ENCODE measurements at regions not wholly inside any gene's neighbourhood (a gene's known extent, or its start where the extent isn't known, plus 50 kb on each side); places are given as distances from the start of the nearest gene placed in this dataset.

DNA sequence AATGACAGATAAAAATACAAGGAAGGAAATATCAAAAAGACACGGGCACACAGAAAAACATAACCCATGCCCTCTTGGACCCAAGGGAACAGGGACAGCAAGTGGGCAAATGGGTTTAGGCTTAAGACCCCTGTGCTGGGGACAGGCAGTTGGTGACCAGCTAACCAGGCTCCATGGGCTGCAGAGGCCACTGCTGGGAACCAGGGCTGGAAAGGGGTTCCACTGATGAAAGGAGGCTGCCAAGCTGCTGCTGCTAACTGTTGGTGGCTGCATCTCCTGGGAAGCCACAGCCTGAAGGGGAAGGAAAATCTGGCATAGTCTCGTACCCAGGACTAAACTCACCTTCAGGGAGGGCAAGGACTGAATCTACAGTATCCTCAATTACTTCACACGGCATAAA, 579.2 kb upstream of the MGMT start:
- H3K4me3 ChIP-seq (ENCODE audit: low read length): no peak overlapping the region
- H3K9ac ChIP-seq (ENCODE audit: low read length): no peak overlapping the region
- no peaks in the 10 kb centered on the region for H3K27me3 ChIP-seq (ENCODE audit: control insufficient read depth, insufficient read depth, low read length)
- no peaks in the 10 kb centered on the region for H3K36me3 ChIP-seq (ENCODE audit: control insufficient read depth, insufficient read depth, low read length)
- H3K27ac ChIP-seq (ENCODE audit: low read depth, low read length): no peak overlapping the region
- H3K4me1 ChIP-seq (ENCODE audit: control insufficient read depth, insufficient read depth, low read length): no peaks in the 10 kb centered on the region

DNA sequence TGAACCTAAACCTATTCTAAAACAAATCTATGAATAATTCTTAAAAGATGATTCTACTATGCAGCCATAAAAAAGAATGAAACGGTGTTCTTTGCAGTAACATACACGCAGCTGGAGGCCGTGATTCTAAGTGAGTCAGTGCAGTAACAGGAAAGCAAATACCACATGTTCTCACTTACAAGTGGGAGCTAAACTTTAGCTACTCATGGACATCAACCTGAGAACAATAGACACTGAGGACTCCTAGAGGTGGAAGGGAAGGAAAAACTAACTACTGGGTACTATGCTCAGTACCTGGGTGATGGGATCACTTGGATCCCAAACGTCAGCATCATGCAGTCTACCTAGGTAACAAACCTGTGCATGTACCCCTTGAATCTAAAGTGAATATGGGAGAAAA, 575.0 kb upstream of the MGMT start:
- H3K9ac ChIP-seq (ENCODE audit: low read length): no peak overlapping the region
- no peak overlapping the region for H3K27ac ChIP-seq (ENCODE audit: low read depth, low read length)
- no peaks in the 10 kb centered on the region for H3K36me3 ChIP-seq (ENCODE audit: control insufficient read depth, insufficient read depth, low read length)
- H3K27me3 ChIP-seq (ENCODE audit: control insufficient read depth, insufficient read depth, low read length): no peaks in the 10 kb centered on the region
- H3K4me1 ChIP-seq (ENCODE audit: control insufficient read depth, insufficient read depth, low read length): no peaks in the 10 kb centered on the region
- H3K4me3 ChIP-seq (ENCODE audit: low read length): no peak overlapping the region

DNA sequence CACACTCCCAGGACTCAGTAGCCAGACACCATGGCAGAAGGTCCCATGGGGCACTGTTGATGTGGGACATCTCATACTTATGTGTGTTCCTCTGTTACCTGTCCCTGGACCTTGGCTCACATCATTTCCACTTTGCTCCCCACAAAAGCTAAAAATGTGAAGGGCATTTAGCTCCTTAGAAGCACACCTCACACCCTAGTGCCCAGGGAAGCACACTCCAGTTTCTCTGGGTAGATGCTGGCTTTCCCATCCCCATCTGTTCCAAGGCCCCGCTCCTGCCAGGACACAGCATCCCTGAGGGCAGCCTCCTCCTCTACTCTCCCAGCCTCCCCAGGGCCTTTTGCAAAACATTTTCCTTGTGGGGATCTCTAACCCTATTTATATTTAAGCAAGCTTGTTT, 572.4 kb upstream of the MGMT start:
- H3K4me1 ChIP-seq (ENCODE audit: control insufficient read depth, insufficient read depth, low read length): no peaks in the 10 kb centered on the region

DNA sequence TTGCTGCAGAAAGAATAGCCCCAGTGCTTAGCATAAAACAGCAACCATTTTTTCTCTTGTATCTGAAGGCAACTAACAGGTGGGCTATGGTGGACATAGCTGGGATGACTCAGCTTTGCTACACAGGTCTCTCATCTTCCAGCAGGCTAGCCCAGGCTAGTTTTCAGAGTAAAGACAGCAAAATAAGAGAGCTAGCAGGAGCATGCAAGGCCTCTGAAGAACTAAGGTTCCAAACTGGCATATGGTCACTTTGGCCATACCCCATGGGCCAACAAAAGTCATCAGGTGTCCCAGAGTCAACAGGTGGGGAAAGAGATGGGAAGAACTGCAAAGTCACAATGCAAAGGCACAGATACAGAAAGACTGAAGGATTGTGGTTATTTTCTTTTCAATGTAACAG, 571.6 kb upstream of the MGMT start:
- Histone ChIP-seq H3K4me1 (ENCODE audit: control insufficient read depth, insufficient read depth, low read length) (no peaks in the 10 kb centered on the region), H3K27me3 (ENCODE audit: control insufficient read depth, insufficient read depth, low read length) (no peaks in the 10 kb centered on the region), H3K4me3 (ENCODE audit: low read length) (no peak overlapping the region), H3K27ac (ENCODE audit: low read depth, low read length) (no peak overlapping the region), H3K36me3 (ENCODE audit: control insufficient read depth, insufficient read depth, low read length) (no peaks in the 10 kb centered on the region), H3K9ac (ENCODE audit: low read length) (no peak overlapping the region)

More for the DNA sequence above, 572.4 kb upstream of the MGMT start:
- Histone ChIP-seq H3K4me3 (ENCODE audit: low read length) (no peak overlapping the region), H3K27ac (ENCODE audit: low read depth, low read length) (no peak overlapping the region), H3K9ac (ENCODE audit: low read length) (no peak overlapping the region), H3K27me3 (ENCODE audit: control insufficient read depth, insufficient read depth, low read length) (no peaks in the 10 kb centered on the region), H3K36me3 (ENCODE audit: control insufficient read depth, insufficient read depth, low read length) (no peaks in the 10 kb centered on the region)

DNA sequence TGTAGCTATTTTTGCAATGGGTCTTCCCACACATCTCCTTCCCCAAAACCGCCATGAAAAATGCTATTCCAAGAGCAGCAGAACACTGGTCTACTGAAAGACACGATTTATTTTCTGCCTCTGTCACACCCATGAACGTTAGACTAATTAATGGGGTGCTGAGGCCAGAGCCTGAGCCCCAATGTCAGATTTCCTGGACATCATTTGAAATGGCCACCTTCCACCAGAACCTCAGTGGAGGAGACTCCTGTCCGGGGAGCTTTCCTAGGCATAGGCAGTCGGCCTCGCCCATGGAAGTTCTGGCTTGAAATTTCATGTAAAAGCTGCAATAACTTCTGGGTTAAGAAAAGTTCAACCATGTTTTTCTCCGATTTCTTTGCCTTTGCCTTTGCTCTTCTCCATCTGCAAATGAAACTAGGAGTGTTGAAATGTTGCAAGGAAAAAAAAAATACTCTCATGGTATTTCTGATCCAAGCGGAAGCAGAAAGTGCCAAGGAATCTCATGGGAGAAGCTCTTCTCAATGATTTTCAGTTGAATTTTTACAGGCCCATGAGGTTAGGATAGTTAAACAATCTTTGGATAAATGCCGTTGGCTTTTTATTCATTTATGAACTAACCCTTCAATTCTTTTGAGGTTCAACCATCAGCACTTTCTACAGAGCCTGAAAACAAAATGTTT, 570.8 kb upstream of the MGMT start:
- no peaks in the 10 kb centered on the region for H3K4me1 ChIP-seq (ENCODE audit: control insufficient read depth, insufficient read depth, low read length)
- H3K9ac ChIP-seq (ENCODE audit: low read length): no peak overlapping the region
- H3K27me3 ChIP-seq (ENCODE audit: control insufficient read depth, insufficient read depth, low read length): no peaks in the 10 kb centered on the region
- no peaks in the 10 kb centered on the region for H3K36me3 ChIP-seq (ENCODE audit: control insufficient read depth, insufficient read depth, low read length)
- no peak overlapping the region for H3K4me3 ChIP-seq (ENCODE audit: low read length)
- H3K27ac ChIP-seq (ENCODE audit: low read depth, low read length): no peak overlapping the region

DNA sequence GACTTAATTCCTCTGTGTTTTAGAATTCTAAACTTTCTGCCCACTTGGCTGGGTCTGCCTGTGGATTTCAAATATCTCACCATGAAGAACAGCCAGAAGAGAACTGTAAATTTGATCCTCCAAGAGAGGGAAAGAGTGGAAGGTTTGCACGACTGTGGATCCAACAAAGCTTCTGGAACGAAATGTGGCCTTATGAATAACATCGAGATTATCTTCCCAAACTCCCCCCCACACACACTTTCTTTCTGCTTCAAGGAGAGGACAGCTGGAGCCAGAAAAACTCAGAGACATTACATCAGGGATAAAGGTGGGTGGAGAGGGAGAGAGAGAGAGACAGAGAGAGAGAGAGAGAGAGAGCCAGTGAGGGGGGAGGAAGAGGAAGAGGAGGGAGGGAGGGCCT, 570.1 kb upstream of the MGMT start:
- Histone ChIP-seq H3K27me3 (ENCODE audit: control insufficient read depth, insufficient read depth, low read length) (no peaks in the 10 kb centered on the region), H3K4me1 (ENCODE audit: control insufficient read depth, insufficient read depth, low read length) (no peaks in the 10 kb centered on the region), H3K4me3 (ENCODE audit: low read length) (no peak overlapping the region), H3K9ac (ENCODE audit: low read length) (no peak overlapping the region), H3K36me3 (ENCODE audit: control insufficient read depth, insufficient read depth, low read length) (no peaks in the 10 kb centered on the region), H3K27ac (ENCODE audit: low read depth, low read length) (no peak overlapping the region)

DNA sequence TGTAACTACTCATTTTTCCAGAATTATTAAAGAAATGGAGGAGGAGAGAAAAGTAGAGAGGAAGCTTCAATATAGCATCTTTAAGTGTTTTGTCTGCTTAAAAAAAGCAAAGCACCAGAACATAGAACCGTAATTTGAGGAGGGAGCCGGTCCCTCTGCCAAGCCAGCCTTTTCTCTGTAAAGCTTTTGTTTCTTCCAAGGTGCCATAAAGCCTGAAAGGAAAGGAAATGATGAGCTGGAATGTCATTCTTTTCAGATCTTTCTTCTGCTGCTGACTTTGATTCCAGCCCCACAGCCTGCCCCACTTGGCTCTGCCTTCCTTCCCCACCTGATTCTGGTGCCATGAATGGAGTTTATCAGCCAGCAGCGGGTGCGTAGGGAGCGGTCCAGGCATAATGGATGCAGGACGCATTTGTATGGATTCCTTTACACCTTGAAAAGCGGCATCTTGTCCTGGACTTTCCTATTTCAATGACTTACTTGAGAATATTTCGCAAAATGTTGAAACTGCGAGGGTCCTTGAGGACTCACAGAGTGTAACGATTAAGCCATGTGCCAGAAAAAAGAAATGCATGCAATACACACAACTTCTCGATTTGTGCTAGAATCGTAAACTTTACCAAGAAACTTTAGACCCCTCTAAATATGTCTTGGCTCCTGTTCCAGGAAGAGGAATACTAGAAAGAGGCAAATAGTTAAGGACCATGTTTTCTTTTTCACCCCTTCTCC, 569.5 kb upstream of the MGMT start:
- H3K9ac ChIP-seq (ENCODE audit: low read length): no peak overlapping the region
- no peaks in the 10 kb centered on the region for H3K4me1 ChIP-seq (ENCODE audit: control insufficient read depth, insufficient read depth, low read length)
- H3K27me3 ChIP-seq (ENCODE audit: control insufficient read depth, insufficient read depth, low read length): no peaks in the 10 kb centered on the region
- no peak overlapping the region for H3K4me3 ChIP-seq (ENCODE audit: low read length)
- H3K27ac ChIP-seq (ENCODE audit: low read depth, low read length): no peak overlapping the region
- H3K36me3 ChIP-seq (ENCODE audit: control insufficient read depth, insufficient read depth, low read length): no peaks in the 10 kb centered on the region

DNA sequence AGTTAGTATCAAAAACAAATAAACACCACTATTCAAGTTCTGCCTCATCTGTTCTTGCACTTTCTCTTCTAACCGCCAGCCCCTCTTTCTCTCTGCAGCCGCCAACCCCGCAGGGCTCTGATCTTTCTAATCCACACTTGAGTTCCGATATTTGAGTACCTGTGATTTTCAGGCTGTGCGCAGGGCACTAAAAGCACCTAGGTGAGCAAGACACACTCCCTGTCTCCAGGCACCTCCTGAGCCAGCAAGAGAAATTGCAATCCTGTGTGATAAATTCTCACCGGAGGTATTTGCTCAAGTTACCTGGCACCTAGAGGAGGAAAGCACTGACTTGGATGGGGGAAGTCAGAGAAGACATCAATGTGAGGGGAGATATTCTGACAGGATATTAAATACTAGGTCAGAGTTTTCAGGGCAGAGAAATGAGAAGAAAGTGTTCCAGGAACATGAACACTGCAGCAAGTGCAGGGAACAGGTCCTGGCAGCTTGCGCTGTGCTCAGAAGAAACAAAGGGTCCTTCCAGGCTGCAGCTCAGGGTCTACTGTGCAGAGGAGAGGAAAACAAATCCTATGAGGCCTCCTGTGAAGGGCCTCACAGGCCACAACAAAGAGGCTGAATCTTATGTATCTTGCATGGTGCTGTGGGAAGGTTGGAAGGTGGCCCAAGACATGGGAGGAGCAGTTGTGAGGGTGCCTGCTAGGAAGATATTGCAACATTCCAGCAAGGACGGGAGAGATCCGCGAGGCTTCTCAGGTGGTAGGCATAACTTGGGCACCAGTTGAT, 568.7 kb upstream of the MGMT start:
- Histone ChIP-seq H3K36me3 (ENCODE audit: control insufficient read depth, insufficient read depth, low read length) (no peaks in the 10 kb centered on the region), H3K27ac (ENCODE audit: low read depth, low read length) (no peak overlapping the region), H3K4me3 (ENCODE audit: low read length) (no peak overlapping the region), H3K9ac (ENCODE audit: low read length) (no peak overlapping the region), H3K4me1 (ENCODE audit: control insufficient read depth, insufficient read depth, low read length) (no peaks in the 10 kb centered on the region), H3K27me3 (ENCODE audit: control insufficient read depth, insufficient read depth, low read length) (no peaks in the 10 kb centered on the region)

DNA sequence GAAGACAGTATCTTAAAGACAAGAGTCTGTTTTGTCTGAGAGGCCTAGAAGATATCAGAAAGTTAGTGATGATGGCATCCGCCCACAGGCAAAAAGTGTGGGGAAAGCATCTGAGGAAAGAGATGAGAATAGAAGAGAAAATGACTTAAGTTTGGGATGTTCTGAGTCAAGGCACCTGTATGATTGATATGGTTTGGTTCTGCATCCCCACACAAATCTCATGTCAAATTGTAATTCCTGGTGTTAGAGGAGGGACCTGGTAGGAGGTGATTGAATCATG, 568.2 kb upstream of the MGMT start:
- H3K27me3 ChIP-seq (ENCODE audit: control insufficient read depth, insufficient read depth, low read length): no peaks in the 10 kb centered on the region
- H3K9ac ChIP-seq (ENCODE audit: low read length): no peak overlapping the region
- no peaks in the 10 kb centered on the region for H3K36me3 ChIP-seq (ENCODE audit: control insufficient read depth, insufficient read depth, low read length)
- H3K27ac ChIP-seq (ENCODE audit: low read depth, low read length): no peak overlapping the region
- no peak overlapping the region for H3K4me3 ChIP-seq (ENCODE audit: low read length)
- H3K4me1 ChIP-seq (ENCODE audit: control insufficient read depth, insufficient read depth, low read length): no peaks in the 10 kb centered on the region

DNA sequence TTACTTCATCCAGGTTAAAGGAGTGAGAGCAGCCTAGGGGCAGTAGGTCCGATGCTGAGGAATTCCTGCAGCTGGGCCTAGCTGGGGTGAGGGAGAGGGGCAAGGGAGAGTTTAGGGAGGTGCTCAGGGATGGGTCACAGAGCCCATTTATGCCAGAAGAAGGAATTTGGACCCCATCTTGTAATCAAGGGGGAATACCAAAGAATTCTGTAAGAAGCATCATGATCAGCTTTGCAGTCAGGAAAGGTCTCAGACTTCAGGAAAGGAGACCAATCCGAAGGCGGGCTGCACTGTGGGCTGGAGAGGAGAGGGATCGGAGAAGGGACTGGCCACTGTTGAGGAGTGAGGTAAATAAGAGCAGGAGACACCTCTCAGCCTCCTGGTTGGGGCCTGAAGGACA, 566.6 kb upstream of the MGMT start:
- Histone ChIP-seq H3K4me3 (ENCODE audit: low read length) (no peak overlapping the region), H3K4me1 (ENCODE audit: control insufficient read depth, insufficient read depth, low read length) (no peaks in the 10 kb centered on the region), H3K36me3 (ENCODE audit: control insufficient read depth, insufficient read depth, low read length) (no peaks in the 10 kb centered on the region), H3K9ac (ENCODE audit: low read length) (no peak overlapping the region), H3K27me3 (ENCODE audit: control insufficient read depth, insufficient read depth, low read length) (no peaks in the 10 kb centered on the region), H3K27ac (ENCODE audit: low read depth, low read length) (no peak overlapping the region)

DNA sequence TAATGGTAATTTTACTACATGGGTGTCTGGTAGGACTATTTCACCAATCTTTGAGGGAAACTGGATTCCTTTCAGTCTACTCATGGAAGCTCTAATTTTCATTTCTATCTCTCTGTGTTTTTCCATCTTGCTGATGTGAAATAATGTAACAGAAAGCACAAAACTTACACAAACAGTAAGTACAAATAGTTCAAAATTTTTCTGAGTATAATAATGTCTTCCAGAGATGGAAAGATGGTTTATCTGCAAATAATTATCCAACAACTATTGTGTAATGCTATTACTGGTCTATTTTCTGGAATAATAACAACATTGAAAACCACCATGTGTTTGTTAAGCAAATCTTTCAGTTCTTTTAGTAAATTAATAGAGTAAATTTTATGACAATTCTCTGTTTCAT, 565.8 kb upstream of the MGMT start:
- Histone ChIP-seq H3K9ac (ENCODE audit: low read length) (no peak overlapping the region), H3K36me3 (ENCODE audit: control insufficient read depth, insufficient read depth, low read length) (no peaks in the 10 kb centered on the region), H3K4me3 (ENCODE audit: low read length) (no peak overlapping the region), H3K27me3 (ENCODE audit: control insufficient read depth, insufficient read depth, low read length) (no peaks in the 10 kb centered on the region), H3K4me1 (ENCODE audit: control insufficient read depth, insufficient read depth, low read length) (no peaks in the 10 kb centered on the region), H3K27ac (ENCODE audit: low read depth, low read length) (no peak overlapping the region)

DNA sequence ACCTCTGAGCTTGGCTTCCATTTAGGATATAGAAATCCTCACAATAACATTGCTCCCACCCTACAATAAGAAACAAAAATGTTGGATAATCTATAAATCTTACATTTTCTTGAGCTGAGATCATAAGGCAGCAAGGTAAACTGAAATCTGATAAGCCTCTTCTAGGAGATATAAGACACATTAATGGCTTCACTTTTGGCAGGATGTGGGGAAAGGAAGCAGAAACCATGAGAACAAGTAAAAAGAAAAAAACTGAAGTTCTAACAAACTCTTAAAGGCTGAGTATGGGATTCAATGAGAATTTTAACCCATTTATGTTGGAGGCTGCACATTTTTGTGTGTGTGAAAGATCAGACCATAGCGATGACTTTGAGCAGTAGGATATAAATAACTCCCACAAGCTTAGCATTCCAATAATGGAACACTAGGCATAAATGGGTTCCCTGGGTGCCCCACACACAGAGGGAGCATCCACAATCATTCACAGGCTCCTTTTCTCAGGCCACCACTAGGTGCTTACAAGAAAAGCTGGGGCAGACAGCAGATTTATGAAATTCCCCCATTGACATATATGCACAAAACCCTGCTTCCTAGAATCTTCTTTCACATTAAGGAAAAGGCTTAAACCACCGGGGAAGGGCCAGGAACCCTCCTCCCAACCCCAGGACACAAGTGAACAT, 564.9 kb upstream of the MGMT start:
- Histone ChIP-seq H3K4me3 (ENCODE audit: low read length) (no peak overlapping the region), H3K9ac (ENCODE audit: low read length) (no peak overlapping the region), H3K4me1 (ENCODE audit: control insufficient read depth, insufficient read depth, low read length) (no peaks in the 10 kb centered on the region), H3K36me3 (ENCODE audit: control insufficient read depth, insufficient read depth, low read length) (no peaks in the 10 kb centered on the region), H3K27me3 (ENCODE audit: control insufficient read depth, insufficient read depth, low read length) (no peaks in the 10 kb centered on the region), H3K27ac (ENCODE audit: low read depth, low read length) (no peak overlapping the region)
